HG03354 (cell line): ENCODE measurements at regions not wholly inside any gene's neighbourhood (a gene's known extent, or its start where the extent isn't known, plus 50 kb on each side); places are given as distances from the start of the nearest gene placed in this dataset.
A peak's percentile ranks its signal among the peaks of the same experiment; 100 is the strongest.

ENCODE experiments used
- ATAC-seq: cut with Tn5 transposase; IDR thresholded peaks from one replicate; pipeline ENCODE4 v1.9.1; 2021; ENCODE audit warnings: mild to moderate bottlenecking; ENCODE audit not compliant: unreplicated experiment, poor library complexity, severe bottlenecking

- ATAC-seq, result no peak
These were observed 159.8 kb downstream of the SPATA31D1 start for GRCh38 chr9:82148426-82148810.

GRCh38 chr9:82148901-82149461 is 160.4 kb downstream of the SPATA31D1 start:
- ATAC-seq, result no peak

GRCh38 chr9:82149501-82149946 is 161.0 kb downstream of the SPATA31D1 start:
- no peak for ATAC-seq

- no peak for ATAC-seq
These were observed 163.6 kb downstream of the SPATA31D1 start for GRCh38 chr9:82152181-82152580.

DNA sequence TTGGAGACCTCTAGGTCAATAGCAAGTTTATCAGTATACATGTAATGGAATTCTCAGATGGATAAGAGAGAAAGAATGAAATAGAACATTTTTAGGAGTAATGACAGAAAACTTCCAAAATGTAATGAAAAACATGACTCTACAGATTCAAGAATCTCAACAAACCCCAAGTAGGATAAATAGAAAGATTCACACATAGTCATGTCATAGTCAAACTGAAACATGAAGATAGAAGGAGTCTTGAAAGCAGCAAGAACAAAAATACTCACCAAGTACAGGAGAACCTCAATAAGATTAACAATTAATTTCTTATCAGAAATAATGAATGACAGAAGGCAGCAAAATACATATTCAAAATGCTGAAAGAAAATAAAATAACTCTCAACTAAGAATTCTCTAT is 164.5 kb downstream of the SPATA31D1 start:
- no peak for ATAC-seq

DNA sequence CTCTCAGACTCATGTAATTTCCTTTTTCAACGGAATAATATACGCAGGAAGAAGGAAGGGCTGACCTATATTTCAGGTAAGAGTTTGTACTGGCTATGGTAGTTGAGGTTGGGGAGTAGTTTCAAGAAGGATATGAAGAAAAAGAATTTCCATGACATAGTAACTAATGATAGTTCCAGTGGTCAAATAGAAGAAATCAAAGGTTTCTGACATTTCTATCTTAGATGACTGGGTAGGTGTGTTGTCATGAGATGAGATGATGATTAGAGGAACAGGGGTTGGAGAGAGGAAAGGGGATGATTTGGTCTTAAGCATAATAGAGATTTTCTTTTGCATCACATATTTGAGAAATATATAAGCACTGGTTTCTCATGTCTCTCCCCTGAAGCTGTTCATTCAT is 166.0 kb downstream of the SPATA31D1 start:
- no peak for ATAC-seq

DNA sequence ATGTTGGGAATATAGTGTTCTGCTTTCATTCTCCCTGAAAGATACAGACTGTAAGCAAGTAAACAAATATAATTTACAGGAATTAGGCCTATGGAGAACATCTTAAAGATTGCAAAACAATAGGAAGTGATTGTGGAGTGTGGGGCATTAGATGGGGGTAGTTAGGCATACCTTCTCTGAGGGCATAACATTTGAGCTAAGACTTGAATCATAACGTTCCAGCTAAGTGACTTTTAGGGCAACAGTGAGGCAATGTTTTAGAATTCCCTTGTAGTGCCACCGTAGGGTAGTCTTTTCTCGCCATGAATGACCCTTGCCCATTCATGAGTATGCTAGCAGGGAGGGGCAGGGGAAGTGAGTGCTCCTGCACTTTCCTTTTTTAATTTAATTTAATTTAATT is 173.3 kb downstream of the SPATA31D1 start:
- ATAC-seq, result no peak

- ATAC-seq, result no peak
These were observed 175.6 kb downstream of the SPATA31D1 start for GRCh38 chr9:82164159-82164558.

DNA sequence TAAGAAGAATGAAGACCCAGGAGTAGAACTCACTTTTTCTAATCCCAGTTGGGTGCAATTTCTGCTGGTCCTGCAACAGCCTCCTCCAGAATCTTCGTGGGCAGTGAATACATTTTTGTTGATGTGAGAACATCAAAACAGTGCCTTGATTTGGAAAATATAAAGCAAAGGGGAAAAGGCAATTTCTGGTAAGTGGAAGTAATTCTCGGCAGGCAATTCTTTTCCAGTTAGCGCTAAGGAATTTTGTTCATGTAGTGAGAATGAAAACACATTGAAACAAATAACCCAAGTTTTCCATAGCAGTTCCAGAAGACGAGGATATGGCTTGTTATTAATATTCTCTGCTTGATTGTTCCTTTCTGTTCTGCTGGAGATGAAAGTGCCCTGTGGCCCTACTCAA is 178.7 kb downstream of the SPATA31D1 start:
- no peak for ATAC-seq

DNA sequence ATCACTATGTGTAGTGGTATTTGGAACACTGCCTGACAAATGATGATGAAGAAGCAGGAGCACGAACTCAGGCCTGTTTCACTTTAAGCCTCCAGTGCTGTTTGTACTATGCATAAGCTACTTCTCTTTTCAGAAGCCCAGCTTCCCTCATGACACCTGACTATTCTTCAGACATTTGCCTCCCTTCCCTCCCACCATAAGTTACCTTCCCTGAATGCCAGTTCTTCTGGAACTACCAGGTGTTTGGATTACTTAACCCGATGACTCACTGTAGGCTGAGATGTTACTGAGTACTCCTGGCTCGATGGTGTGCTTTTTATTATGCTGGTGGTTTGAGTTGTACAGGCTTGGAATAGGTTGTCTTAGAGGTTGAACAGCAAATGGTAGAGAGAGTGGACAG is 180.0 kb downstream of the SPATA31D1 start:
- ATAC-seq, result no peak

- ATAC-seq, result no peak
These were observed 182.3 kb downstream of the SPATA31D1 start for GRCh38 chr9:82170866-82171265.

GRCh38 chr9:82171271-82171670 is 182.7 kb downstream of the SPATA31D1 start:
- ATAC-seq, result no peak

- ATAC-seq, result no peak
These were observed 192.1 kb downstream of the SPATA31D1 start for GRCh38 chr9:82180711-82181110.

GRCh38 chr9:82183181-82183860 is 194.7 kb downstream of the SPATA31D1 start:
- no peak for ATAC-seq

DNA sequence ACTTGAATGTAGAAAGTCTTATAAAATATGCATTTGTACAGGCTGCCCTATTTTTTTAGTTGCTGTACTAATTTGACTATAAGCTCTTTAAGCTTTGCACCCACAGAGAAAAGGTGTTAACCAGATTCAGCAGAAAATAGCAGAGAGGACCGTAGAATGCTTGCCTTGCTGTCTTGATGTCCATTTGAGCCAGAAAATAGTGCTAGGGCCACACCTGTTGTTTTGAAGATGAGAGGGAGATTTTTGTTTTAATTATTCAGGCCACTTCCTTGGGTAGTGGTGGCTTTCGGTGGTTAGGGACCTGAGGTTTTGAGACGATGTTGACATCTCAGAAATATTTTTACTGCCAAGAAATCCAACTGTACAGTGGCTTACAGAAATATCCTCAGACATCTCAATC is 196.0 kb downstream of the SPATA31D1 start:
- peak; percentile 82 for ATAC-seq

- no peak for ATAC-seq
These were observed 200.2 kb downstream of the SPATA31D1 start for GRCh38 chr9:82188817-82189216.

- ATAC-seq, result no peak
These were observed 202.7 kb downstream of the SPATA31D1 start for GRCh38 chr9:82191082-82191770.

DNA sequence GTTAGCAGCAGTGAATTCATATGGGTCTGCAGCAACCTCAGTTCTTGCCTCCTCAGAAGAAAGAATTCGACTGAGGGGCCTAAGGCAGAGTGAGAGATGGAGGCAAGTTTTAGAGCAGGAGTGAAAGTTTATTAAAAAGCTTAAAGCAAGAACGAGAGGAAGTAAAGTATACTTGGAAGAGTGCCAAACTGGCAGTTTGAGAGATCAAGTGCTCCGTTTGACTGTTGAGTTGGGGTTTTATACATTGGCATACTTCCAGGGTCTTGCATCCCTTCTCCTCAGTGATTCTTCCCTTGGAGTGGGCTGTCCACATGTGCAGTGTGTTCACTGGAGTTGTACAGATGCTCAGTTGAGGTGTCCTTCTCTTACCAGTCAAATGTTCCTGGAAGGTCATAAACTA is 203.6 kb downstream of the SPATA31D1 start:
- ATAC-seq, result no peak

DNA sequence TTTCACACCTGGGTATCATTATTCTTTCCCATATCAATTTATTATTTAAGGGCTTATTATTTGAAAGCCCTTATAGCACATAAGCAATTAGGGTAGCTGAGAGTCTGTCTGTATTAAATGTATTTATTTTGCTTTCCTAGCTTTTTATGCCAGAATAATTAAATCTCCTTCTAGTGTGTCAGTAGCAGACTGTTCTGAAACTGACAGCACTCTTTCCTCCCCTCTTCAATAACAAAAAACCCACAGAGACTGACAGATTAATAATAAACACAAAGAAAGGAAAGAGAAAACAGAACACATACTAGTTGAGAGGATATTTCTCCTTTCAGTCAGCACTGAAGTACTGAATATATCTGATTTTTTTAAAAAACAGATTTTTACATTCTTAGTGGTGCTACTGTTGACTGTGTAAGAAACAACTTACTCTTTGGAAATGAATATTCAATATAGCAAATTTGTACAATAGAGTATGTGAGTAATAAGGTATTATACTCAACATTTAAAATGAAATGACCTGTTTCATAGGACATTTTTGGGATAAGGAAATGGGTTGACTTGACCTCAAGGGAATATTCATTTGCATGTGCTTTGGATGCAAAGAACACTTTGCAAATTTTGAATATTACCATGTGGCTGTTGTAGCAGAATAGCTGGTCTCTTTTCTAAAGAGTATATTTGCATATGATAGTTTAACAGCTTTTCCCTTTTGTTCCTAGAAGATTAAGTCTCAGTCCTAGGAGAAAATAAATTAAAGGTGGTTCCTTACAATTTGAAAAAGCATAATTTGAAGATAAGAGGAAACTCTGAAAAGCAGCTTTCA is 208.3 kb downstream of the SPATA31D1 start:
- peak; percentile 70 for ATAC-seq

DNA sequence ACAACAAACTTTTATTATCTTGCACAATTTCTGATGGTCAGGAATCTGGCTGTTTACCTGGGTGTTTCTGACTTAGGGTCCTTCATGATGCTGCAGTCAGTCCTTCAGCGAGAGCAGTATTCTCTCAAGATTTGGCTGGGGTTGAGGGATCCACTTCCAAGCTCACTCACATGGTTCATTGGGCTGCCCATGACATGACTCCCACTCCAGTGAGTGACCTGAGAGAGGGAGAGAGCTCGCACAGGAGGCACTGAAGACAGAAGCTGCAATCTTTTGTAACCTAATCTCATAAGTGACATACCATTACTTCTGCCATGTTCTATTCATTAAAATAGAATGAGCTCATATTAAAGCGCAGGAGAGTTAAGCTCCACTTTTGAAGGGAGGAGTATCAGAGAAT is 212.6 kb downstream of the SPATA31D1 start:
- no peak for ATAC-seq
